GM23338 (cell line): ENCODE measurements at regions not wholly inside any gene's neighbourhood (a gene's known extent, or its start where the extent isn't known, plus 50 kb on each side); places are given as distances from the start of the nearest gene placed in this dataset.
"Not testable (repeated sequence)": the region's sequence is repeated elsewhere in the genome, so short reads cannot be mapped to it uniquely, and the experiment has no call there.

ENCODE experiments used
- ATAC-seq: fragments of 200-7000 bp; cut with Tn5 transposase; 3 replicates; pipeline ENCODE4 v1.9.1; 2020
- DNase-seq: peaks from one replicate; pipeline ENCODE4 v3.0.0-alpha.2; 2015; ENCODE audit warnings: low spot score
- H2AFZ ChIP-seq: fragments of 200-600 bp; sonication (generic); 2 replicates; pipeline ENCODE4 v1.8.0; 2016; ENCODE audit warnings: antibody characterized with exemption, mild to moderate bottlenecking, moderate library complexity
- H3F3A ChIP-seq: fragments of 200-600 bp; sonication (generic); replicated peaks from 2 replicates; pipeline ENCODE4 v1.8.0; 2017; ENCODE audit warnings: antibody characterized with exemption, mixed run types, low read depth
- H3K27ac ChIP-seq: fragments of 200-600 bp; sonication (generic); 2 replicates; pipeline ENCODE4 v1.6.1; 2016; ENCODE audit warnings: low read depth
- H3K27me3 ChIP-seq: fragments of 200-600 bp; sonication (generic); 2 replicates; pipeline ENCODE4 v1.8.0; 2016; ENCODE audit warnings: mild to moderate bottlenecking, mixed run types, moderate library complexity; ENCODE audit not compliant: insufficient read depth
- H3K36me3 ChIP-seq: fragments of 200-600 bp; sonication (generic); 2 replicates; pipeline ENCODE4 v1.8.0; 2016; ENCODE audit warnings: mild to moderate bottlenecking; ENCODE audit not compliant: insufficient read depth
- H3K4me1 ChIP-seq: fragments of 200-600 bp; sonication (generic); 2 replicates; pipeline ENCODE4 v1.8.0; 2016; ENCODE audit warnings: mild to moderate bottlenecking, moderate library complexity; ENCODE audit not compliant: insufficient read depth
- H3K4me2 ChIP-seq: fragments of 200-600 bp; sonication (generic); 2 replicates; pipeline ENCODE4 v1.7.1; 2017; ENCODE audit warnings: mixed run types
- H3K4me3 ChIP-seq: fragments of 200-600 bp; sonication (generic); 2 replicates; pipeline ENCODE4 v1.6.1; 2016; ENCODE audit warnings: mixed run types
- H3K79me2 ChIP-seq: fragments of 200-600 bp; sonication (generic); replicated peaks from 2 replicates; pipeline ENCODE4 v1.8.0; 2017; ENCODE audit warnings: mild to moderate bottlenecking; ENCODE audit not compliant: insufficient read depth
- H3K9me2 ChIP-seq: fragments of 200-600 bp; sonication (generic); 2 replicates; pipeline ENCODE4 v1.8.0; 2017; ENCODE audit not compliant: insufficient read depth
- H4K20me1 ChIP-seq: fragments of 200-600 bp; sonication (generic); replicated peaks from 2 replicates; pipeline ENCODE4 v1.8.0; 2017; ENCODE audit warnings: mild to moderate bottlenecking; ENCODE audit not compliant: insufficient read depth
- H3K27ac Mint-ChIP-seq: 2 replicates; pipeline ENCODE4 v1.8.0; 2020; ENCODE audit warnings: inconsistent platforms, mild to moderate bottlenecking, moderate library complexity, mixed read lengths
- H3K27me3 Mint-ChIP-seq: 3 replicates; pipeline ENCODE4 v1.8.0; 2022; ENCODE audit warnings: low read depth, mild to moderate bottlenecking, moderate library complexity, mixed read lengths, inconsistent platforms; ENCODE audit not compliant: insufficient read depth, poor library complexity
- H3K36me3 Mint-ChIP-seq: 3 replicates; pipeline ENCODE4 v1.8.0; 2021; ENCODE audit warnings: low read depth, mild to moderate bottlenecking, inconsistent platforms, moderate library complexity, mixed read lengths
- H3K4me1 Mint-ChIP-seq: 3 replicates; pipeline ENCODE4 v1.8.0; 2020; ENCODE audit warnings: mild to moderate bottlenecking, inconsistent platforms, mixed read lengths
- H3K4me3 Mint-ChIP-seq: 3 replicates; pipeline ENCODE4 v1.8.0; 2021; ENCODE audit warnings: moderate library complexity, mild to moderate bottlenecking, inconsistent platforms, mixed read lengths
- H3K9me3 Mint-ChIP-seq: 3 replicates; pipeline ENCODE4 v1.8.0; 2020; ENCODE audit warnings: moderate library complexity, mild to moderate bottlenecking, inconsistent platforms, mixed read lengths
- ETS1 ChIP-seq: IDR thresholded peaks from 2 replicates; pipeline ENCODE4 v1.6.1; 2016; ENCODE audit warnings: antibody characterized with exemption
- EZH2 ChIP-seq: fragments of 200-600 bp; sonication (generic); IDR thresholded peaks from one replicate; pipeline ENCODE4 v1.8.0; 2017; ENCODE audit warnings: antibody characterized with exemption, mild to moderate bottlenecking, low read depth; ENCODE audit not compliant: unreplicated experiment
- NANOG ChIP-seq: IDR thresholded peaks from 2 replicates; pipeline ENCODE4 v1.6.1; 2016; ENCODE audit warnings: antibody characterized with exemption, borderline replicate concordance
- STAT1 ChIP-seq: IDR thresholded peaks from one replicate; pipeline ENCODE4 v1.6.1; 2016; ENCODE audit warnings: antibody characterized with exemption; ENCODE audit not compliant: unreplicated experiment
- ZNF114 ChIP-seq: fragments of 250-450 bp; sonication (Bioruptor Pico); IDR thresholded peaks from 2 replicates; pipeline ENCODE4 v1.5.0; 2020; ENCODE audit warnings: mild to moderate bottlenecking, moderate library complexity
- ZNF462 ChIP-seq: fragments of 250-450 bp; sonication (Bioruptor Pico); IDR thresholded peaks from 2 replicates; pipeline ENCODE4 v1.5.0; 2020; ENCODE audit warnings: mild to moderate bottlenecking, moderate library complexity

GRCh38 chr20:57109571-57109953, 156.9 kb downstream of the BMP7 start (continued):
- TF ChIP-seq ZNF462 (CRISPR knock-in tag) (no peak), ETS1 (no peak), STAT1 (no peak), NANOG (no peak), ZNF114 (CRISPR knock-in tag) (no peak), EZH2 (no peak)

DNA sequence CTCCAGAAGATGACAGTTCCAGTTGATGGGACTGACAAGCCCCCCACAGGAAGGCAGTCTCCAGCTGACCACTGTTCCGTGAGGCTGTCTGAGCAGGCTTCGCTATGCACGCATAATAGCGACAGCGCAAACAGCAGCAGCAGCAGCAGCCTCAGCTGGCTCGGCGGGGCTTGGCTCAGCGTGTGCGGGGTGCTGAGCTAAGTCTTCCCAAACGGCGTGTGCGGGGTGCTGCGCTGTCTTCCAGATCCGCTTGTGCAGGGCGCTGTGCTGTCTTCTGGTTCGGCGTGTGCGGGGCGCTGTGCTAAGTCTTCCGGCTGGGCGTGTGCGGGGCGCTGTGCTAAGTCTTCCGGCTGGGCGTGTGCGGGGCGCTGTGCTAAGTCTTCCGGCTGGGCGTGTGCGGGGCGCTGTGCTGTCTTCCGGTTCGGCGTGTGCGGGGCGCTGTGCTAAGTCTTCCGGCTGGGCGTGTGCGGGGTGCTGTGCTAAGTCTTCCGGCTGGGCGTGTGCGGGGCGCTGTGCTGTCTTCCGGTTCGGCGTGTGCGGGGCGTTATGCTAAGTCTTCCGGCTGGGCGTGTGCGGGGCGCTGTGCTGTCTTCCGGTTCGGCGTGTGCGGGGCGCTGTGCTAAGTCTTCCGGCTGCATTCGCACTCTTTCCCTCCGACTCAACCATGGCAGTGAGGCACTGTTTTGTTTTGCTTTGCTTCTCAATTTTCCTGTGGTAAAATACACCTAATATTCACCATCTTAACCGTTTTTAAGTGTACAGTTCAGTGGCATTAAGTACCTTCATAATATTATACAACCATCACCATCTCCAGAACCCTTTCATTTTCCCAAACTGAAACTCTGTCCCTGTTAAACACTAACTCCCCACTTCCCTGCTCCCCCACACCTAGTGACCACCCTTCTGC, 156.1 kb downstream of the BMP7 start:
- H3K4me3 ChIP-seq, H3K27ac ChIP-seq, H3K27me3 Mint-ChIP-seq, H3K4me1 Mint-ChIP-seq, H3K9me2 ChIP-seq, H3K4me2 ChIP-seq, H3K4me1 ChIP-seq, H3K36me3 ChIP-seq, H3K79me2 ChIP-seq, DNase-seq, H3K4me3 Mint-ChIP-seq, H3F3A ChIP-seq, H4K20me1 ChIP-seq, H2AFZ ChIP-seq, H3K36me3 Mint-ChIP-seq, H3K27me3 ChIP-seq, ATAC-seq, H3K27ac Mint-ChIP-seq, H3K9me3 Mint-ChIP-seq: not testable (repeated sequence)
